Epithelial cell of esophagus (primary cell): ENCODE measurements at regions not wholly inside any gene's neighbourhood (a gene's known extent, or its start where the extent isn't known, plus 50 kb on each side); places are given as distances from the start of the nearest gene placed in this dataset.

Experiments used
- DNase-seq: peaks from one replicate; pipeline ENCODE4 v3.0.0; 2010; ENCODE audit warnings: low read depth
- H3K4me3 ChIP-seq: 2 replicates; pipeline ENCODE4 v1.5.1; 2011; ENCODE audit warnings: mild to moderate bottlenecking, low read length, control low read depth
- CTCF ChIP-seq: IDR thresholded peaks from 2 replicates; pipeline ENCODE4 v1.5.1; 2011; ENCODE audit warnings: low read depth, mild to moderate bottlenecking, low read length, control low read depth, inconsistent platforms; ENCODE audit not compliant: insufficient read depth; ENCODE audit errors: missing control alignments

GRCh38 chr12:17372508-17372907 lies 717.5 kb downstream of the RERGL start:
- DNase-seq = no peak
- no peak for TF ChIP-seq CTCF
- H3K4me3 ChIP-seq = no peak overlapping the region

GRCh38 chr12:17371491-17372215 lies 718.3 kb downstream of the RERGL start:
- no peak overlapping the region for H3K4me3 ChIP-seq
- no peak for DNase-seq
- no peak for TF ChIP-seq CTCF

GRCh38 chr12:17370621-17371020 lies 719.4 kb downstream of the RERGL start:
- no peak overlapping the region for H3K4me3 ChIP-seq
- no peak for DNase-seq
- TF ChIP-seq CTCF = no peak

- H3K4me3 ChIP-seq = no peak overlapping the region
- peak; percentile 58 for DNase-seq
These were observed 720.4 kb downstream of the RERGL start for GRCh38 chr12:17369556-17369955.

GRCh38 chr12:17361224-17361623 lies 728.8 kb downstream of the RERGL start:
- no peak for TF ChIP-seq CTCF
- DNase-seq = peak; percentile 36
- H3K4me3 ChIP-seq = no peak overlapping the region

More at GRCh38 chr12:17369556-17369955, 720.4 kb downstream of the RERGL start:
- no peak for TF ChIP-seq CTCF

GRCh38 chr12:17358835-17359234 lies 731.2 kb downstream of the RERGL start:
- no peak overlapping the region for H3K4me3 ChIP-seq
- TF ChIP-seq CTCF = no peak
- no peak for DNase-seq

GRCh38 chr12:17357396-17357795 lies 732.6 kb downstream of the RERGL start:
- DNase-seq = no peak
- no peak overlapping the region for H3K4me3 ChIP-seq
- no peak for TF ChIP-seq CTCF
